ENCODE measurements at regions not wholly inside any gene's neighbourhood (a gene's known extent, or its start where the extent isn't known, plus 50 kb on each side); places are given as distances from the start of the nearest gene placed in this dataset.

DNA sequence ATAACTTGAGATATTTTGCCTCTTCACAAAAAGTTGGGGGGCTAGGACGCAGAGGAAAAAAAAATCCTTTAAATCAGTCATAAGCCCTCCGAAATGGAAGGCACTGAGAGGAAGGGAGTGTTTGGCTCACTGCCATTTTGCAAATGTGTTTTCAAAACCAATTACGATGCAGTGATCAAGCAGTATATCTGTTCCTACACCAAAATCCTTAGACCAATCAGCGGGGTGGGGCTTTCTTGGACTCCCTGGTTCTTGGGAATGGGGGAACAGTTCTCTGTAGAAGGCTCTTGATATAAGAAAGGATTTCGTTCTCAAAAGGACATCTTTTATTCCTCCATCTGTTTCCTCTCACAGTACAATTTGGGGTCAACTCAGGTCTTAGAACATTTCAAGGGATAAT is 478.6 kb upstream of the JARID2 start:
- H3F3A ChIP-seq (ENCODE audit: insufficient read depth, low read depth): no peaks in the 10 kb centered on the region
- no peaks in the 10 kb centered on the region for H3K36me3 ChIP-seq (ENCODE audit: low read depth)
- CTCF ChIA-PET: no interaction called here
- DNase-seq: no peak
- no peaks in the 10 kb centered on the region for H3K27me3 ChIP-seq (ENCODE audit: insufficient read depth, low read depth)
- no peak overlapping the region for H3K27ac ChIP-seq
- H3K9me3 ChIP-seq (ENCODE audit: insufficient read depth, low read depth): no peaks in the 10 kb centered on the region
- H3K4me1 ChIP-seq (replicated peaks; ENCODE audit: insufficient read depth): peaks cover 9% of the 10 kb centered on the region; the same call in 1 of the 2 replicates
- POLR2A ChIA-PET (ENCODE audit: unreplicated experiment): no interaction called here
- H3K9me2 ChIP-seq (ENCODE audit: insufficient read depth): no peaks in the 10 kb centered on the region
- TF ChIP-seq EZH2 (IDR thresholded peaks at IDR 0.05; ENCODE audit: low read depth): no peak
- TF ChIP-seq, protein P1, sequence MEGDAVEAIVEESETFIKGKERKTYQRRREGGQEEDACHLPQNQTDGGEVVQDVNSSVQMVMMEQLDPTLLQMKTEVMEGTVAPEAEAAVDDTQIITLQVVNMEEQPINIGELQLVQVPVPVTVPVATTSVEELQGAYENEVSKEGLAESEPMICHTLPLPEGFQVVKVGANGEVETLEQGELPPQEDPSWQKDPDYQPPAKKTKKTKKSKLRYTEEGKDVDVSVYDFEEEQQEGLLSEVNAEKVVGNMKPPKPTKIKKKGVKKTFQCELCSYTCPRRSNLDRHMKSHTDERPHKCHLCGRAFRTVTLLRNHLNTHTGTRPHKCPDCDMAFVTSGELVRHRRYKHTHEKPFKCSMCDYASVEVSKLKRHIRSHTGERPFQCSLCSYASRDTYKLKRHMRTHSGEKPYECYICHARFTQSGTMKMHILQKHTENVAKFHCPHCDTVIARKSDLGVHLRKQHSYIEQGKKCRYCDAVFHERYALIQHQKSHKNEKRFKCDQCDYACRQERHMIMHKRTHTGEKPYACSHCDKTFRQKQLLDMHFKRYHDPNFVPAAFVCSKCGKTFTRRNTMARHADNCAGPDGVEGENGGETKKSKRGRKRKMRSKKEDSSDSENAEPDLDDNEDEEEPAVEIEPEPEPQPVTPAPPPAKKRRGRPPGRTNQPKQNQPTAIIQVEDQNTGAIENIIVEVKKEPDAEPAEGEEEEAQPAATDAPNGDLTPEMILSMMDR (conservative IDR thresholded peaks at IDR 0.05): no peak
- no peak overlapping the region for H2AFZ ChIP-seq
- no peak overlapping the region for H3K4me3 ChIP-seq
- no peaks in the 10 kb centered on the region for H4K20me1 ChIP-seq (ENCODE audit: insufficient read depth)
- intact Hi-C loops (cut with micrococcal nuclease; ENCODE audit: unreplicated experiment): no loop called here
- no peak overlapping the region for H3K4me2 ChIP-seq
- BruUV-seq (replicated peaks): no TSS peak
- no peaks in the 10 kb centered on the region for H3K79me2 ChIP-seq (ENCODE audit: low read depth)

DNA sequence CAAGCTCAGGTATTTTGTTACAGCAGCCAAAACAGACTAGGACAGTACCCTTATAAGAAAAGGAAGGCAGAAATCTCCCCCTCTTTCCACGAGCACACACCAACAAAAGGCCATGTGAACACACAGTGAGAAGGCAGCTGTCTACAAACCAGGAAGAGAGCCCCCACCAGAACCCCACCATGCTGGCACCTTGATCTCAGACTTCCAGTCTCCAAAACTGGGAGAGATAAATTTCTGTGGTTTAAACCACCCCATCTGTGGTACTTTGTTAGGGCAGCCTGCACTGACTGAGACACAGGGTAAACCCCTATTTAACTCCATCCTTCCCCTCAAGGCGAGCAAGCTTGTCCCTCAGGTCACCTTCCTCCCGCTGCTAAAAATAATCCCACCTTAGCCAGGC is 475.8 kb upstream of the JARID2 start:
- no peak overlapping the region for H3K4me2 ChIP-seq

DNA sequence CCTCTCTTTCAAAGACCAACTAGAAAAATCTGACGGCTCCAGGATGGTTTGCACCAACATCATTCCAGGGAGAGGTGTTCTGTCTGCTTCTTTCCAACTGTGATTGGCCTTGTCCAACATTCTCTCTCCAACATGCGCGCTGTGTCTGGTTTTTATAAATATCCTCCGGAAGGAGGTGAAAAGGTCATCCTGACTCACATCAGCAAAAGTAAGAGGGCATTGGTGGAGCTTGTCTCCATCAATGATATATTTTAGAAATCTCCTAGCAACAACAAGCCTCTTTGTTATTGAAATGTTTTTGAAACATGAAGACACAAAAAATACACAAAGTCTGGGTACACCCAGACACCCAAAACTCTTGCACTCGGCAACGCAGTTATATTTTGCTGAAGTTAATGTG is 475.3 kb upstream of the JARID2 start:
- Histone ChIP-seq H3K4me2 (no peak overlapping the region), H3K36me3 (ENCODE audit: low read depth) (no peaks in the 10 kb centered on the region), H3K79me2 (ENCODE audit: low read depth) (no peaks in the 10 kb centered on the region), H3K27ac (no peak overlapping the region), H3K4me1 (replicated peaks; ENCODE audit: insufficient read depth) (0 out of 2 replicates have a peak, but pooled peaks cover 2% of the 10 kb centered on the region), H2AFZ (no peak overlapping the region), H3K9me3 (ENCODE audit: insufficient read depth, low read depth) (0 out of 2 replicates have a peak, but pooled peaks cover 3% of the 10 kb centered on the region), H3K27me3 (ENCODE audit: insufficient read depth, low read depth) (no peaks in the 10 kb centered on the region), H3K9me2 (ENCODE audit: insufficient read depth) (no peaks in the 10 kb centered on the region), H3F3A (ENCODE audit: insufficient read depth, low read depth) (no peaks in the 10 kb centered on the region), H4K20me1 (ENCODE audit: insufficient read depth) (no peaks in the 10 kb centered on the region), H3K4me3 (no peak overlapping the region)
- TF ChIP-seq, protein P1 (conservative IDR thresholded peaks at IDR 0.05): no peak
- TF ChIP-seq EZH2 (IDR thresholded peaks at IDR 0.05; ENCODE audit: low read depth): no peak
- intact Hi-C loops (cut with micrococcal nuclease; ENCODE audit: unreplicated experiment): no loop called here
- BruUV-seq (replicated peaks): no TSS peak
- CTCF ChIA-PET: no interaction called here
- no peak for DNase-seq
- POLR2A ChIA-PET (ENCODE audit: unreplicated experiment): interaction anchor here (0.5 to 0.7 kb wide), 2 partner anchors 549 to 703 kb away, joined by 3 read pairs; no protein-coding TSS in a partner anchor

More for the DNA sequence above, 475.8 kb upstream of the JARID2 start:
- no TSS peak for BruUV-seq (replicated peaks)
- no peak overlapping the region for H2AFZ ChIP-seq
- H3K79me2 ChIP-seq (ENCODE audit: low read depth): no peaks in the 10 kb centered on the region
- H3K4me1 ChIP-seq (replicated peaks; ENCODE audit: insufficient read depth): 0 out of 2 replicates have a peak, but pooled peaks cover 4% of the 10 kb centered on the region
- 0 out of 2 replicates have a peak, but pooled peaks cover 3% of the 10 kb centered on the region for H3K9me3 ChIP-seq (ENCODE audit: insufficient read depth, low read depth)
- intact Hi-C loops (cut with micrococcal nuclease; ENCODE audit: unreplicated experiment): no loop called here
- no peak for DNase-seq
- H4K20me1 ChIP-seq (ENCODE audit: insufficient read depth): no peaks in the 10 kb centered on the region
- H3F3A ChIP-seq (ENCODE audit: insufficient read depth, low read depth): no peaks in the 10 kb centered on the region
- H3K27ac ChIP-seq: no peak overlapping the region
- no peaks in the 10 kb centered on the region for H3K9me2 ChIP-seq (ENCODE audit: insufficient read depth)
- no peaks in the 10 kb centered on the region for H3K27me3 ChIP-seq (ENCODE audit: insufficient read depth, low read depth)
- CTCF ChIA-PET: no interaction called here
- no peak overlapping the region for H3K4me3 ChIP-seq
- no peak for TF ChIP-seq EZH2 (IDR thresholded peaks at IDR 0.05; ENCODE audit: low read depth)
- no peaks in the 10 kb centered on the region for H3K36me3 ChIP-seq (ENCODE audit: low read depth)
- POLR2A ChIA-PET (ENCODE audit: unreplicated experiment): interaction anchor here (0.7 kb wide), 1 partner anchor 704 kb away, joined by 3 read pairs; no protein-coding TSS in a partner anchor

DNA sequence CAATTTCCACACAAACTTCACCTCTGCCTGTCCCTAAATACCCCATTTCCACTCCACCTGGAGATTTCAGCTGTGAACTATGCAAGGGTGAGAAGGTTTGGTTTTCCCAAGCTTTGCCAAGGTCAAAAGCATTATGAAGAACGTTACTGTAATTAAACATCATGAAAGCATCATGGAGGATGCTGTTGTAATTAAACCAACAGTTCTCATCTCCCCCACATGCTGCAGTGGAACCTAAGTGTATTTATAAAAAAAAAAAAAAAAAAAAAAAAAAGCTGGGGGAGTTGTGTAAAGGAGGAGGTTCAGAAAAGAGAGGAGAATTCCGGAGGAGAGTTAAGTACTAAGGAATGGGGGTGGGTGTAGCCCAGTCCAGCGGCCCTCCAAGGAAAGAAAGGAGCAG is 474.9 kb upstream of the JARID2 start:
- Histone ChIP-seq H3K79me2 (ENCODE audit: low read depth) (no peaks in the 10 kb centered on the region), H3K9me2 (ENCODE audit: insufficient read depth) (no peaks in the 10 kb centered on the region), H2AFZ (no peak overlapping the region), H3F3A (ENCODE audit: insufficient read depth, low read depth) (no peaks in the 10 kb centered on the region), H3K4me1 (replicated peaks; ENCODE audit: insufficient read depth) (no peaks in the 10 kb centered on the region), H3K4me2 (no peak overlapping the region), H3K9me3 (ENCODE audit: insufficient read depth, low read depth) (0 out of 2 replicates have a peak, but pooled peaks cover 3% of the 10 kb centered on the region), H4K20me1 (ENCODE audit: insufficient read depth) (no peaks in the 10 kb centered on the region), H3K27me3 (ENCODE audit: insufficient read depth, low read depth) (no peaks in the 10 kb centered on the region), H3K36me3 (ENCODE audit: low read depth) (no peaks in the 10 kb centered on the region), H3K27ac (no peak overlapping the region), H3K4me3 (no peak overlapping the region)
- intact Hi-C loops (cut with micrococcal nuclease; ENCODE audit: unreplicated experiment): no loop called here
- DNase-seq: no peak
- TF ChIP-seq, protein P1 (conservative IDR thresholded peaks at IDR 0.05): no peak
- TF ChIP-seq EZH2 (IDR thresholded peaks at IDR 0.05; ENCODE audit: low read depth): no peak
- no TSS peak for BruUV-seq (replicated peaks)
- ChIA-PET CTCF (interaction anchor here (0.6 kb wide), 1 partner anchor 9 kb away, joined by 3 read pairs; no protein-coding TSS in a partner anchor), POLR2A (ENCODE audit: unreplicated experiment) (no interaction called here)
